CD4-positive, alpha-beta T cell treated with Interleukin-1 beta for 1 hour (primary cell): ENCODE measurements at regions not wholly inside any gene's neighbourhood (a gene's known extent, or its start where the extent isn't known, plus 50 kb on each side); places are given as distances from the start of the nearest gene placed in this dataset.

Source experiments
- DNase-seq, 2 donors: peaks; one replicate each; pipeline ENCODE4 v3.0.0-alpha.2; 2020 to 2022

GRCh38 chr16:82357237-82357636 lies 187.2 kb upstream of the MPHOSPH6 start:
- no peak for DNase-seq

- DNase-seq: no peak
Observed at GRCh38 chr16:82350560-82350959, 180.5 kb upstream of the MPHOSPH6 start.

GRCh38 chr16:82345318-82345717 lies 175.3 kb upstream of the MPHOSPH6 start:
- DNase-seq: no peak

GRCh38 chr16:82344157-82344556 lies 174.1 kb upstream of the MPHOSPH6 start:
- DNase-seq: no peak

- no peak for DNase-seq
Observed at GRCh38 chr16:82341146-82341669, 171.2 kb upstream of the MPHOSPH6 start.

- no peak for DNase-seq
Observed at GRCh38 chr16:82340531-82340930, 170.5 kb upstream of the MPHOSPH6 start.

- DNase-seq: no peak
Observed at GRCh38 chr16:82337355-82337754, 167.3 kb upstream of the MPHOSPH6 start.

- no peak for DNase-seq
Observed at GRCh38 chr16:82331974-82332750, 162.1 kb upstream of the MPHOSPH6 start.

GRCh38 chr16:82331397-82331796 lies 161.4 kb upstream of the MPHOSPH6 start:
- DNase-seq: no peak

GRCh38 chr16:82329504-82330192 lies 159.6 kb upstream of the MPHOSPH6 start:
- no peak for DNase-seq

- no peak for DNase-seq
Observed at GRCh38 chr16:82328881-82329469, 159.0 kb upstream of the MPHOSPH6 start.

- DNase-seq: no peak
Observed at GRCh38 chr16:82323171-82323570, 153.1 kb upstream of the MPHOSPH6 start.

- DNase-seq: no peak
Observed at GRCh38 chr16:82322177-82322576, 152.2 kb upstream of the MPHOSPH6 start.

- DNase-seq: no peak
Observed at GRCh38 chr16:82319038-82319437, 149.0 kb upstream of the MPHOSPH6 start.

- DNase-seq: no peak
Observed at GRCh38 chr16:82317411-82318167, 147.6 kb upstream of the MPHOSPH6 start.

GRCh38 chr16:82313754-82314153 lies 143.7 kb upstream of the MPHOSPH6 start:
- no peak for DNase-seq

- DNase-seq: no peak
Observed at GRCh38 chr16:82311528-82311927, 141.5 kb upstream of the MPHOSPH6 start.

- no peak for DNase-seq
Observed at GRCh38 chr16:82302042-82302727, 132.2 kb upstream of the MPHOSPH6 start.

GRCh38 chr16:82301146-82301755 lies 131.2 kb upstream of the MPHOSPH6 start:
- DNase-seq: no peak

GRCh38 chr16:82300374-82300951 lies 130.4 kb upstream of the MPHOSPH6 start:
- DNase-seq: no peak

GRCh38 chr16:82298472-82298871 lies 128.4 kb upstream of the MPHOSPH6 start:
- DNase-seq: no peak
